ENCODE measurements at regions not wholly inside any gene's neighbourhood (a gene's known extent, or its start where the extent isn't known, plus 50 kb on each side); places are given as distances from the start of the nearest gene placed in this dataset.

- DNase-seq: no peak
Measured at GRCh38 chr12:115698257-115698656, 579.2 kb downstream of the MED13L start.

- no peak for DNase-seq
Measured at GRCh38 chr12:115697340-115697739, 580.2 kb downstream of the MED13L start.

GRCh38 chr12:115694564-115694963, 582.9 kb downstream of the MED13L start:
- no peak for DNase-seq

GRCh38 chr12:115693970-115694369, 583.5 kb downstream of the MED13L start:
- no peak for DNase-seq

GRCh38 chr12:115691123-115691522, 586.4 kb downstream of the MED13L start:
- no peak for DNase-seq

- no peak for DNase-seq
Measured at GRCh38 chr12:115687094-115687493, 590.4 kb downstream of the MED13L start.

GRCh38 chr12:115683240-115683780, 594.2 kb downstream of the MED13L start:
- DNase-seq: no peak

- DNase-seq: no peak
Measured at GRCh38 chr12:115680967-115681366, 596.5 kb downstream of the MED13L start.

- DNase-seq: no peak
Measured at GRCh38 chr12:115672506-115673080, 604.9 kb downstream of the MED13L start.

GRCh38 chr12:115672086-115672485, 605.4 kb downstream of the MED13L start:
- DNase-seq: no peak

GRCh38 chr12:115670869-115671268, 606.6 kb downstream of the MED13L start:
- DNase-seq: no peak

- no peak for DNase-seq
Measured at GRCh38 chr12:115667116-115667515, 610.4 kb downstream of the MED13L start.

- no peak for DNase-seq
Measured at GRCh38 chr12:115666168-115666567, 611.3 kb downstream of the MED13L start.

GRCh38 chr12:115661112-115661511, 616.4 kb downstream of the MED13L start:
- DNase-seq: no peak

- no peak for DNase-seq
Measured at GRCh38 chr12:115660211-115660805, 617.2 kb downstream of the MED13L start.

GRCh38 chr12:115659422-115659821, 618.1 kb downstream of the MED13L start:
- no peak for DNase-seq

- DNase-seq: no peak
Measured at GRCh38 chr12:115657081-115658013, 620.1 kb downstream of the MED13L start.

- no peak for DNase-seq
Measured at GRCh38 chr12:115650026-115650425, 627.5 kb downstream of the MED13L start.

- DNase-seq: no peak
Measured at GRCh38 chr12:115648463-115648862, 629.0 kb downstream of the MED13L start.

GRCh38 chr12:115646210-115646609, 631.3 kb downstream of the MED13L start:
- no peak for DNase-seq

- no peak for DNase-seq
Measured at GRCh38 chr12:115640929-115641328, 636.6 kb downstream of the MED13L start.

- DNase-seq: no peak
Measured at GRCh38 chr12:115639648-115640012, 637.9 kb downstream of the MED13L start.

Data from hippocampal formation (tissue), 2 donors.